ENCODE measurements at regions not wholly inside any gene's neighbourhood (a gene's known extent, or its start where the extent isn't known, plus 50 kb on each side); places are given as distances from the start of the nearest gene placed in this dataset.

DNA sequence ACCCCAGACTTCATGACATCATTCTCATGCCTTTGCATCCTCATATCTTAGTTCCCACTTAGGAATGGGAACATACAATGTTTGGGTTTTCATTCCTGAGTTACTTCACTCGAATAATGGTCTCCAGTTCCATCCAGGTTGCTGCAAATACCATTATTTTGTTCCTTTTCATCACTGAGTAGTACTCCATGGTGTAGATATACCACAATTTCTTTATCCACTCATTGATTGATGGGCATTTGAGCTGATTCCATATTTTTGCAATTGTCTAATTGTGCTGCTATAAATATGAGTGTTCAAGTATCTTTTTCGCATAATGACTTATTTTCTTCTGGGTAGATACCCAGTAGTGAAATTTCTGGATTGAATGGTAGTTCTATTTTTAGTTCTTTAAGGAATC, 1026.8 kb downstream of the STPG2 start:
- TF ChIP-seq, protein P1, sequence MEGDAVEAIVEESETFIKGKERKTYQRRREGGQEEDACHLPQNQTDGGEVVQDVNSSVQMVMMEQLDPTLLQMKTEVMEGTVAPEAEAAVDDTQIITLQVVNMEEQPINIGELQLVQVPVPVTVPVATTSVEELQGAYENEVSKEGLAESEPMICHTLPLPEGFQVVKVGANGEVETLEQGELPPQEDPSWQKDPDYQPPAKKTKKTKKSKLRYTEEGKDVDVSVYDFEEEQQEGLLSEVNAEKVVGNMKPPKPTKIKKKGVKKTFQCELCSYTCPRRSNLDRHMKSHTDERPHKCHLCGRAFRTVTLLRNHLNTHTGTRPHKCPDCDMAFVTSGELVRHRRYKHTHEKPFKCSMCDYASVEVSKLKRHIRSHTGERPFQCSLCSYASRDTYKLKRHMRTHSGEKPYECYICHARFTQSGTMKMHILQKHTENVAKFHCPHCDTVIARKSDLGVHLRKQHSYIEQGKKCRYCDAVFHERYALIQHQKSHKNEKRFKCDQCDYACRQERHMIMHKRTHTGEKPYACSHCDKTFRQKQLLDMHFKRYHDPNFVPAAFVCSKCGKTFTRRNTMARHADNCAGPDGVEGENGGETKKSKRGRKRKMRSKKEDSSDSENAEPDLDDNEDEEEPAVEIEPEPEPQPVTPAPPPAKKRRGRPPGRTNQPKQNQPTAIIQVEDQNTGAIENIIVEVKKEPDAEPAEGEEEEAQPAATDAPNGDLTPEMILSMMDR (IDR thresholded peaks at IDR 0.05): no peak
- no peak for TF ChIP-seq POLR2AphosphoS5 (IDR thresholded peaks at IDR 0.05)

Data from transverse colon (tissue), 4 donors.